GM23338 (cell line): ENCODE measurements at regions not wholly inside any gene's neighbourhood (a gene's known extent, or its start where the extent isn't known, plus 50 kb on each side); places are given as distances from the start of the nearest gene placed in this dataset.

Experiments used
- CREB1 ChIP-seq: fragments of 250-450 bp; sonication (Bioruptor Pico); IDR thresholded peaks from 2 replicates; pipeline ENCODE4 v1.5.0; 2020; ENCODE audit warnings: low read depth, mild to moderate bottlenecking, moderate library complexity
- CTCF ChIP-seq, 2 experiments: fragments of 200-600 bp in 1 of 2; sonication (generic) in 1 of 2; conservative IDR thresholded peaks; 2 replicates each; pipeline versions ENCODE4 v1.5.1 to v1.6.1; 2016 to 2017; ENCODE audit warnings: antibody characterized with exemption in 2 of 2, low read depth in 2 of 2, mild to moderate bottlenecking in 2 of 2, moderate library complexity in 1 of 2
- ETS1 ChIP-seq: IDR thresholded peaks from 2 replicates; pipeline ENCODE4 v1.6.1; 2016; ENCODE audit warnings: antibody characterized with exemption
- EZH2 ChIP-seq: fragments of 200-600 bp; sonication (generic); IDR thresholded peaks from one replicate; pipeline ENCODE4 v1.8.0; 2017; ENCODE audit warnings: antibody characterized with exemption, mild to moderate bottlenecking, low read depth; ENCODE audit not compliant: unreplicated experiment
- EZH2phosphoT487 ChIP-seq: fragments of 200-600 bp; sonication (generic); IDR thresholded peaks from one replicate; pipeline ENCODE4 v1.8.1; 2018; ENCODE audit warnings: antibody characterized with exemption; ENCODE audit not compliant: unreplicated experiment
- JUNB ChIP-seq: IDR thresholded peaks from one replicate; pipeline ENCODE4 v1.6.1; 2016; ENCODE audit warnings: antibody characterized with exemption; ENCODE audit not compliant: unreplicated experiment
- NANOG ChIP-seq: IDR thresholded peaks from 2 replicates; pipeline ENCODE4 v1.6.1; 2016; ENCODE audit warnings: antibody characterized with exemption, borderline replicate concordance
- POLR2AphosphoS5 ChIP-seq: IDR thresholded peaks from 2 replicates; pipeline ENCODE4 v1.6.1; 2016; ENCODE audit warnings: antibody characterized with exemption, low read depth
- REST ChIP-seq: IDR thresholded peaks from one replicate; pipeline ENCODE4 v1.6.1; 2018; ENCODE audit warnings: antibody characterized with exemption; ENCODE audit not compliant: unreplicated experiment
- STAT1 ChIP-seq: IDR thresholded peaks from one replicate; pipeline ENCODE4 v1.6.1; 2016; ENCODE audit warnings: antibody characterized with exemption; ENCODE audit not compliant: unreplicated experiment
- ZNF114 ChIP-seq: fragments of 250-450 bp; sonication (Bioruptor Pico); IDR thresholded peaks from 2 replicates; pipeline ENCODE4 v1.5.0; 2020; ENCODE audit warnings: mild to moderate bottlenecking, moderate library complexity
- ZNF331 ChIP-seq: fragments of 250-450 bp; sonication (Bioruptor Pico); IDR thresholded peaks from 2 replicates; pipeline ENCODE4 v1.5.0; 2020; ENCODE audit warnings: low read depth, mild to moderate bottlenecking, moderate library complexity
- ZNF462 ChIP-seq: fragments of 250-450 bp; sonication (Bioruptor Pico); IDR thresholded peaks from 2 replicates; pipeline ENCODE4 v1.5.0; 2020; ENCODE audit warnings: mild to moderate bottlenecking, moderate library complexity

- no peak for TF ChIP-seq CTCF (conservative IDR thresholded peaks at IDR 0.05; ENCODE audit: low read depth in 2 of 2)
- TF ChIP-seq EZH2 = no peak
- no peak for TF ChIP-seq POLR2AphosphoS5
- TF ChIP-seq REST = no peak
- TF ChIP-seq ZNF114 (CRISPR knock-in tag) = no peak
- TF ChIP-seq JUNB = no peak
- no peak for TF ChIP-seq ETS1
- no peak for TF ChIP-seq EZH2phosphoT487
- TF ChIP-seq NANOG = no peak
- no peak for TF ChIP-seq STAT1
- no peak for TF ChIP-seq CREB1 (CRISPR knock-in tag)
- no peak for TF ChIP-seq ZNF462 (CRISPR knock-in tag)
- TF ChIP-seq ZNF331 (CRISPR knock-in tag) = no peak
These were observed 406.3 kb downstream of the RPL10L start for GRCh38 chr14:46245276-46245675.
